Sigmoid colon (tissue), 6 donors: ENCODE measurements at regions not wholly inside any gene's neighbourhood (a gene's known extent, or its start where the extent isn't known, plus 50 kb on each side); places are given as distances from the start of the nearest gene placed in this dataset.

Experiments used
- DNase-seq: peaks from one replicate; pipeline ENCODE4 v3.0.0-alpha.2; 2019
- H3K27ac ChIP-seq, 4 donors: fragments of 200-600 bp; sonication (generic); one replicate each; pipeline ENCODE4 v1.5.1; 2016 to 2019; ENCODE audit warnings: mild to moderate bottlenecking in 1 of 4
- H3K27me3 ChIP-seq, 3 donors: fragments of 200-600 bp; sonication (generic); one replicate each; pipeline ENCODE4 v1.5.1; 2019; ENCODE audit warnings: mild to moderate bottlenecking in 1 of 3
- H3K36me3 ChIP-seq, 4 donors: fragments of 200-600 bp; sonication (generic); one replicate each; pipeline ENCODE4 v1.5.1; 2016 to 2019
- H3K4me1 ChIP-seq, 4 donors: fragments of 200-600 bp; sonication (generic); one replicate each; pipeline ENCODE4 v1.5.1; 2017 to 2019
- H3K4me3 ChIP-seq, 4 donors: fragments of 200-600 bp; sonication (generic); one replicate each; pipeline ENCODE4 v1.5.1; 2017 to 2019; ENCODE audit warnings: mild to moderate bottlenecking in 2 of 4, moderate library complexity in 1 of 4
- H3K9me3 ChIP-seq, 4 donors: fragments of 200-600 bp in 3 of 4; sonication (generic) in 3 of 4; one replicate each; pipeline versions ENCODE4 v1.5.1 to v1.6.1; 2013 to 2019
- CTCF ChIP-seq, 4 experiments: fragments of 450-650 bp in 3 of 4; fragments of 200-600 bp in 1 of 4; IDR thresholded peaks; one replicate each; pipeline ENCODE4 v1.5.1; 2016 to 2019; ENCODE audit warnings: antibody characterized with exemption in 4 of 4, mild to moderate bottlenecking in 3 of 4, moderate library complexity in 2 of 4
- EP300 ChIP-seq, 4 donors: sonication (generic); formaldehyde crosslinking; IDR thresholded peaks; one replicate each; pipeline ENCODE4 v1.6.1; 2017; ENCODE audit warnings: antibody characterized with exemption in 4 of 4
- POLR2A ChIP-seq, 2 donors: fragments of 450-650 bp; IDR thresholded peaks; one replicate each; pipeline ENCODE4 v1.6.1; 2016; ENCODE audit warnings: antibody characterized with exemption in 2 of 2, mild to moderate bottlenecking in 2 of 2, moderate library complexity in 2 of 2
- POLR2AphosphoS5 ChIP-seq, 4 donors: sonication (generic); formaldehyde crosslinking; IDR thresholded peaks; one replicate each; pipeline ENCODE4 v1.6.1; 2017; ENCODE audit warnings: antibody characterized with exemption in 4 of 4
- WGBS, 2 donors: extraction: QIAGEN DNeasy Blood & Tissue Kit; methylation state at CpG; one replicate each; pipeline ENCODE4 v1.1.7; 2013; 5-methylcytosine and 5-hydroxymethylcytosine counted together
- intact Hi-C: fragments of 100-400 bp; cut with DNase I; formaldehyde crosslinking; loops from one replicate; pipeline ENCODE4 v1.15.1; 2023
- donor health status: healthy with polysubstance abuse.
- donor health status: healthy.

GRCh38 chr2:234845602-234846590 is 105.9 kb upstream of the SH3BP4 start:
- Histone ChIP-seq H3K36me3 (no peaks in the 10 kb centered on the region), H3K4me3 (no peak overlapping the region), H3K9me3 (no peaks in the 10 kb centered on the region), H3K27ac (no peak overlapping the region), H3K27me3 (no peaks in the 10 kb centered on the region), H3K4me1 (peaks cover 0 to 6% (median 3%) of the 10 kb centered on the region in 4 donors)
- TF ChIP-seq EP300 (IDR thresholded peaks at IDR 0.05) (no peak), POLR2AphosphoS5 (IDR thresholded peaks at IDR 0.05) (no peak), POLR2A (IDR thresholded peaks at IDR 0.05) (no peak), CTCF (IDR thresholded peaks at IDR 0.05) (no peak)
- WGBS, 2 donors = 56 to 81% methylated on average over 10 of the region's 10 CpGs
- DNase-seq = no peak
- intact Hi-C loops = no loop called here

GRCh38 chr2:234843411-234843810 is 108.4 kb upstream of the SH3BP4 start:
- Histone ChIP-seq H3K4me1 (peaks cover 0 to 18% (median 14%) of the 10 kb centered on the region in 4 donors), H3K27me3 (no peaks in the 10 kb centered on the region), H3K4me3 (no peak overlapping the region), H3K27ac (no peak overlapping the region), H3K36me3 (no peaks in the 10 kb centered on the region), H3K9me3 (no peaks in the 10 kb centered on the region)
- intact Hi-C loops = no loop called here
- no peak for TF ChIP-seq POLR2AphosphoS5 (IDR thresholded peaks at IDR 0.05)
- TF ChIP-seq POLR2A (IDR thresholded peaks at IDR 0.05) = no peak
- no peak for TF ChIP-seq CTCF (IDR thresholded peaks at IDR 0.05)
- no peak for TF ChIP-seq EP300 (IDR thresholded peaks at IDR 0.05)
- WGBS, 2 donors = 93 to 94% methylated on average over 5 of the region's 5 CpGs
- DNase-seq = no peak

GRCh38 chr2:234842753-234843152 is 109.1 kb upstream of the SH3BP4 start:
- Histone ChIP-seq H3K9me3 (no peaks in the 10 kb centered on the region), H3K27ac (no peak overlapping the region), H3K4me1 (peaks cover 0 to 18% (median 14%) of the 10 kb centered on the region in 4 donors), H3K4me3 (no peak overlapping the region), H3K36me3 (no peaks in the 10 kb centered on the region), H3K27me3 (no peaks in the 10 kb centered on the region)
- DNase-seq = no peak
- WGBS, 2 donors = 96 to 98% methylated on average over 6 of the region's 6 CpGs
- TF ChIP-seq EP300 (IDR thresholded peaks at IDR 0.05) (no peak), POLR2A (IDR thresholded peaks at IDR 0.05) (no peak), POLR2AphosphoS5 (IDR thresholded peaks at IDR 0.05) (no peak), CTCF (IDR thresholded peaks at IDR 0.05) (no peak)
- intact Hi-C loops = no loop called here

GRCh38 chr2:234841321-234842015 is 110.3 kb upstream of the SH3BP4 start:
- TF ChIP-seq POLR2A (IDR thresholded peaks at IDR 0.05) = no peak
- TF ChIP-seq EP300 (IDR thresholded peaks at IDR 0.05) = no peak
- no peak for TF ChIP-seq CTCF (IDR thresholded peaks at IDR 0.05)
- TF ChIP-seq POLR2AphosphoS5 (IDR thresholded peaks at IDR 0.05) = no peak
- no peak overlapping the region for H3K4me3 ChIP-seq
- intact Hi-C loops = no loop called here
- no peaks in the 10 kb centered on the region for H3K27me3 ChIP-seq
- H3K36me3 ChIP-seq = no peaks in the 10 kb centered on the region
- WGBS, 2 donors = 65 to 73% methylated on average over 6 of the region's 6 CpGs
- DNase-seq = no peak
- H3K27ac ChIP-seq = no peak overlapping the region
- H3K9me3 ChIP-seq = no peaks in the 10 kb centered on the region
- peaks cover 0 to 18% (median 14%) of the 10 kb centered on the region in 4 donors for H3K4me1 ChIP-seq
